Omental fat pad (tissue), 3 donors: ENCODE measurements at regions not wholly inside any gene's neighbourhood (a gene's known extent, or its start where the extent isn't known, plus 50 kb on each side); places are given as distances from the start of the nearest gene placed in this dataset.

Experiments used
- ATAC-seq: fragments of 150-250 bp; one replicate; pipeline ENCODE4 v1.9.1; 2016; ENCODE audit warnings: mild to moderate bottlenecking, moderate library complexity; ENCODE audit not compliant: low FRiP score
- DNase-seq: peaks from one replicate; pipeline ENCODE4 v3.0.0-alpha.2; 2019; ENCODE audit warnings: low spot score
- TF ChIP-seq, protein P1 (sequence below), 3 donors: fragments of 450-650 bp; IDR thresholded peaks; one replicate each; pipeline ENCODE4 v1.5.1; 2016 to 2017; ENCODE audit warnings: antibody characterized with exemption in 3 of 3, mild to moderate bottlenecking in 3 of 3, moderate library complexity in 2 of 3

DNA sequence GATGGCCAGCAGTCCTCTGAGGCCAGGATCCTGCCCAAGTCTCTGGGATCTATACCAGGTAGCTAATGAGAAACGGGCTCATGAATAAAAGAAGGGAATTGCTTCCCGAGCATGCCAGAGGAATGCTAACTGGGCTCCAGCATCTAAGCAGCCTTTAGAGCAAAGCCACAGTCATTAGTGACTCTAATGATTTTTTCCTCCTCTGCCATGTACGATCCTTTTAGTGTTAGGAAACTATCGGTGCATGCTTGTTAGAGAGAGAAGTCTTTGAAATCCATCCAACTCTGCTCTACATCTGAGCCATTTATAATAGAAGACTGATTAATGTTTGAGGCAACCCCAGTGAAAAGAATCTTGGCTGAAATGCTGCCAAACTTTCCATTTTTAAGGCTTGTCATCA, 124.9 kb upstream of the TCERG1L start:
- TF ChIP-seq, protein P1, sequence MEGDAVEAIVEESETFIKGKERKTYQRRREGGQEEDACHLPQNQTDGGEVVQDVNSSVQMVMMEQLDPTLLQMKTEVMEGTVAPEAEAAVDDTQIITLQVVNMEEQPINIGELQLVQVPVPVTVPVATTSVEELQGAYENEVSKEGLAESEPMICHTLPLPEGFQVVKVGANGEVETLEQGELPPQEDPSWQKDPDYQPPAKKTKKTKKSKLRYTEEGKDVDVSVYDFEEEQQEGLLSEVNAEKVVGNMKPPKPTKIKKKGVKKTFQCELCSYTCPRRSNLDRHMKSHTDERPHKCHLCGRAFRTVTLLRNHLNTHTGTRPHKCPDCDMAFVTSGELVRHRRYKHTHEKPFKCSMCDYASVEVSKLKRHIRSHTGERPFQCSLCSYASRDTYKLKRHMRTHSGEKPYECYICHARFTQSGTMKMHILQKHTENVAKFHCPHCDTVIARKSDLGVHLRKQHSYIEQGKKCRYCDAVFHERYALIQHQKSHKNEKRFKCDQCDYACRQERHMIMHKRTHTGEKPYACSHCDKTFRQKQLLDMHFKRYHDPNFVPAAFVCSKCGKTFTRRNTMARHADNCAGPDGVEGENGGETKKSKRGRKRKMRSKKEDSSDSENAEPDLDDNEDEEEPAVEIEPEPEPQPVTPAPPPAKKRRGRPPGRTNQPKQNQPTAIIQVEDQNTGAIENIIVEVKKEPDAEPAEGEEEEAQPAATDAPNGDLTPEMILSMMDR (IDR thresholded peaks at IDR 0.05) = no peak
- ATAC-seq = peak; percentile 16
- no peak for DNase-seq

DNA sequence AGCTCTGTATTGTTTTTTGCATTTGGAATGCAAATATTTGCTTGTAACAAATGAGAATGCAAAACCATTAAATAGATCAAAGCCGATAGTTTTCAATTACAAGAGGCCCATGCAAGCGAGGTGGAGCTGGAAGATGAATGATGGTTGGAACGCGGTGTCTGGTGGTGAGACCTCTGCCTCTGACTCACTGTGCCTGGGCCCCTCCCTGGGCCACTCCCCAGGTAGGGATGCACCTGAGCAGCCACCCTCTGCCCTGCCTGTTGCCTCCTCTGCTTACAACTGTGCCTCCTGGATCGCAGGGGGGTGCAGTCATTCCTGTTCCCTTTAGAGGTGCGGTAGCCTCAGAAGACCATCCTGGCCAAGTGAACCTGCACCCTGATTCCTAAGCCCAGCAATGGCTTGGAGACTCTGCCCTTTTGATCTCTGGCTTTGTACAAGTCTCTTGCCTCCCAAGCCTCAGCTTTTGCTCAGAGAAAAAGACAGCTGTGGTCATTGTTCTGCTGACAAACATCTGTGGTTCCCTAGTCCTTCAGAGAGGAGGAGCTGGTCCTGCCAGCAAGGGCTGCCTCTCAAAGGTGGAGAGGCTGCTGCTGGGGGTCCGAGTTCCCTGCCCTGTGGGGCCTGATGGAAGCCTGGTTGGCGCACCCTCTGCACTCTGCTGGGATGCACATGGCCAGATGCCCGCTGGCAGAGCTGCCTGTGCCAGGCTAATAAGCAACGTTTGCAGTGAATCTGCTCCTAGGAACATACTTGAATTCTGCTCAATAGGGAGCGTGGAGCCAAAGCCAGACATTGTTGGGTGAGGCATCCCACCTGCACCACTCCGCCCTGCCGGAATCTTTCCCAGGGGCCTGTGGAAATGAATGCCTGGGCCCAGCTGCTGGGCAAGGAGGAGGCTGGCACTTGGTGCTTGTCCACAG, 126.3 kb upstream of the TCERG1L start:
- DNase-seq = no peak
- TF ChIP-seq, protein P1 (IDR thresholded peaks at IDR 0.05) = no peak
- ATAC-seq = no peak

DNA sequence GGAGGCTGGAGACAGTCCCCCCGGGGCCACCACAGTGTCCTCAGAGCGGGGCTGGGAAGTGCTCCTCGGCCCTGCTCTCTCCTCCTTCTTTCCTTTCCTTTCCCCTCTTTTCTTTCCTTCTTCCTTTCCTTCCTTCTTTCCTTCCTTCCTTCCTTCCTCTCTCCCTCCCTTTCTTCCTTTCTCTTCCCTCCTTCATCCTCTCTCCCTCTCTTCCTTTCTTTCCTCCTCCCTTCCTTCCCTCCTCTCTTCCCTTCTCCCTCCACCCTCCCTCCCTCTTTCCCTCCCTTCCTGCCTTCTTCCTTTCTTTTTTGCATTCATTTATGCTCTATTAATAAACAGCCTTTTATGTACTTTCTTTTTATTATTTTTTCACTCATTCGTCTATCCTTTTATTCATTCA, 127.1 kb upstream of the TCERG1L start:
- TF ChIP-seq, protein P1 (IDR thresholded peaks at IDR 0.05) = no peak
- DNase-seq = no peak
- no peak for ATAC-seq

GRCh38 chr10:131439705-131440104, 128.2 kb upstream of the TCERG1L start:
- ATAC-seq (no peak), DNase-seq (no peak)
- TF ChIP-seq, protein P1 (IDR thresholded peaks at IDR 0.05) = no peak

GRCh38 chr10:131440405-131441360, 129.2 kb upstream of the TCERG1L start:
- TF ChIP-seq, protein P1 (IDR thresholded peaks at IDR 0.05) = no peak
- no peak for DNase-seq
- no peak for ATAC-seq

GRCh38 chr10:131442271-131442670, 130.8 kb upstream of the TCERG1L start:
- TF ChIP-seq, protein P1 (IDR thresholded peaks at IDR 0.05) = no peak
- no peak for ATAC-seq
- no peak for DNase-seq
